Fibroblast of gingiva (primary cell): ENCODE measurements at regions not wholly inside any gene's neighbourhood (a gene's known extent, or its start where the extent isn't known, plus 50 kb on each side); places are given as distances from the start of the nearest gene placed in this dataset.

Experiments used
- DNase-seq: peaks from one replicate; pipeline ENCODE4 v3.0.0-alpha.2; 2011; ENCODE audit warnings: low read depth

- DNase-seq: no peak
These were observed 678.8 kb upstream of the NR3C2 start for GRCh38 chr4:149121023-149121404.

- peak; percentile 7 for DNase-seq
These were observed 678.3 kb upstream of the NR3C2 start for GRCh38 chr4:149120331-149121022.

- no peak for DNase-seq
These were observed 674.6 kb upstream of the NR3C2 start for GRCh38 chr4:149116806-149117205.

GRCh38 chr4:149113804-149114430 is 671.7 kb upstream of the NR3C2 start:
- peak; percentile 55 for DNase-seq

- DNase-seq: no peak
These were observed 669.9 kb upstream of the NR3C2 start for GRCh38 chr4:149112109-149112508.

- DNase-seq: no peak
These were observed 668.3 kb upstream of the NR3C2 start for GRCh38 chr4:149110481-149110880.

GRCh38 chr4:149108626-149109025 is 666.4 kb upstream of the NR3C2 start:
- no peak for DNase-seq

GRCh38 chr4:149102765-149103164 is 660.6 kb upstream of the NR3C2 start:
- no peak for DNase-seq

- DNase-seq: no peak
These were observed 659.4 kb upstream of the NR3C2 start for GRCh38 chr4:149101649-149102048.

- DNase-seq: no peak
These were observed 653.6 kb upstream of the NR3C2 start for GRCh38 chr4:149095811-149096210.

- DNase-seq: no peak
These were observed 652.8 kb upstream of the NR3C2 start for GRCh38 chr4:149095001-149095400.

GRCh38 chr4:149084144-149084543 is 641.9 kb upstream of the NR3C2 start:
- DNase-seq: no peak

GRCh38 chr4:149077181-149077580 is 635.0 kb upstream of the NR3C2 start:
- DNase-seq: no peak

GRCh38 chr4:149076401-149076800 is 634.2 kb upstream of the NR3C2 start:
- no peak for DNase-seq

- no peak for DNase-seq
These were observed 630.2 kb upstream of the NR3C2 start for GRCh38 chr4:149072384-149072783.

- no peak for DNase-seq
These were observed 623.5 kb upstream of the NR3C2 start for GRCh38 chr4:149065753-149066152.

- no peak for DNase-seq
These were observed 620.8 kb upstream of the NR3C2 start for GRCh38 chr4:149062997-149063396.

GRCh38 chr4:149057594-149057993 is 615.4 kb upstream of the NR3C2 start:
- DNase-seq: no peak

- no peak for DNase-seq
These were observed 614.4 kb upstream of the NR3C2 start for GRCh38 chr4:149056615-149057014.

- no peak for DNase-seq
These were observed 613.4 kb upstream of the NR3C2 start for GRCh38 chr4:149055624-149056023.

GRCh38 chr4:149050840-149051239 is 608.6 kb upstream of the NR3C2 start:
- no peak for DNase-seq

- no peak for DNase-seq
These were observed 606.4 kb upstream of the NR3C2 start for GRCh38 chr4:149048451-149049143.

GRCh38 chr4:149047368-149047767 is 605.2 kb upstream of the NR3C2 start:
- DNase-seq: no peak
